ENCODE measurements at regions not wholly inside any gene's neighbourhood (a gene's known extent, or its start where the extent isn't known, plus 50 kb on each side); places are given as distances from the start of the nearest gene placed in this dataset.

GRCh38 chr10:130801784-130802183 is 509.7 kb downstream of the TCERG1L start:
- TF ChIP-seq POLR2A (IDR thresholded peaks at IDR 0.05) (no peak), EP300 (IDR thresholded peaks at IDR 0.05) (no peak), CTCF (IDR thresholded peaks at IDR 0.05) (no peak)
